ENCODE measurements at regions not wholly inside any gene's neighbourhood (a gene's known extent, or its start where the extent isn't known, plus 50 kb on each side); places are given as distances from the start of the nearest gene placed in this dataset.

DNA sequence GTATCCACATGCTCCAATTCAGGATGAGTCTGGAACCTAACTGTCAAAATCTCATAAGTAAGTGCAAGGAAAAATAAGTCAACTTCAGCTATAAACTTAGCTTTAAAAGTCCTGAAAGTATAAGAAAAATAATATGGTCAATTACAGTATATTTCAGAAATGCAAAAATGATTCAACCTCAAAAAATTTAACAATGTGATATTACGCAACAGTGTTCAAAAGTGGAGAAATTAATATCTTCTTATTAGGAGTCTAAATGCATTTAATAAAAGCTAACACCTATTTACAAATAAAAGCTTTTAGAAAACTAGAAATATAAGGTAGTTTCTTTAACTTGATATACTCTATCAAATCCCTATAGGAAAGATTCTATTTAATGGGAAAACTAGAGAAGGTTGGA lies 111.2 kb upstream of the OPRM1 start:
- Mint-ChIP-seq H3K27me3 (ENCODE audit: unreplicated experiment) (no peaks in the 10 kb centered on the region), H3K9me3 (ENCODE audit: unreplicated experiment) (no peaks in the 10 kb centered on the region), H3K36me3 (ENCODE audit: unreplicated experiment) (no peaks in the 10 kb centered on the region), H3K27ac (ENCODE audit: unreplicated experiment) (no peak overlapping the region), H3K4me3 (ENCODE audit: unreplicated experiment) (no peak overlapping the region), H3K4me1 (ENCODE audit: low read depth, unreplicated experiment) (no peaks in the 10 kb centered on the region)
- TF ChIP-seq, protein P1, sequence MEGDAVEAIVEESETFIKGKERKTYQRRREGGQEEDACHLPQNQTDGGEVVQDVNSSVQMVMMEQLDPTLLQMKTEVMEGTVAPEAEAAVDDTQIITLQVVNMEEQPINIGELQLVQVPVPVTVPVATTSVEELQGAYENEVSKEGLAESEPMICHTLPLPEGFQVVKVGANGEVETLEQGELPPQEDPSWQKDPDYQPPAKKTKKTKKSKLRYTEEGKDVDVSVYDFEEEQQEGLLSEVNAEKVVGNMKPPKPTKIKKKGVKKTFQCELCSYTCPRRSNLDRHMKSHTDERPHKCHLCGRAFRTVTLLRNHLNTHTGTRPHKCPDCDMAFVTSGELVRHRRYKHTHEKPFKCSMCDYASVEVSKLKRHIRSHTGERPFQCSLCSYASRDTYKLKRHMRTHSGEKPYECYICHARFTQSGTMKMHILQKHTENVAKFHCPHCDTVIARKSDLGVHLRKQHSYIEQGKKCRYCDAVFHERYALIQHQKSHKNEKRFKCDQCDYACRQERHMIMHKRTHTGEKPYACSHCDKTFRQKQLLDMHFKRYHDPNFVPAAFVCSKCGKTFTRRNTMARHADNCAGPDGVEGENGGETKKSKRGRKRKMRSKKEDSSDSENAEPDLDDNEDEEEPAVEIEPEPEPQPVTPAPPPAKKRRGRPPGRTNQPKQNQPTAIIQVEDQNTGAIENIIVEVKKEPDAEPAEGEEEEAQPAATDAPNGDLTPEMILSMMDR (IDR thresholded peaks at IDR 0.05; ENCODE audit: partially characterized antibody, unreplicated experiment) = no peak
- DNase-seq = no peak

DNA sequence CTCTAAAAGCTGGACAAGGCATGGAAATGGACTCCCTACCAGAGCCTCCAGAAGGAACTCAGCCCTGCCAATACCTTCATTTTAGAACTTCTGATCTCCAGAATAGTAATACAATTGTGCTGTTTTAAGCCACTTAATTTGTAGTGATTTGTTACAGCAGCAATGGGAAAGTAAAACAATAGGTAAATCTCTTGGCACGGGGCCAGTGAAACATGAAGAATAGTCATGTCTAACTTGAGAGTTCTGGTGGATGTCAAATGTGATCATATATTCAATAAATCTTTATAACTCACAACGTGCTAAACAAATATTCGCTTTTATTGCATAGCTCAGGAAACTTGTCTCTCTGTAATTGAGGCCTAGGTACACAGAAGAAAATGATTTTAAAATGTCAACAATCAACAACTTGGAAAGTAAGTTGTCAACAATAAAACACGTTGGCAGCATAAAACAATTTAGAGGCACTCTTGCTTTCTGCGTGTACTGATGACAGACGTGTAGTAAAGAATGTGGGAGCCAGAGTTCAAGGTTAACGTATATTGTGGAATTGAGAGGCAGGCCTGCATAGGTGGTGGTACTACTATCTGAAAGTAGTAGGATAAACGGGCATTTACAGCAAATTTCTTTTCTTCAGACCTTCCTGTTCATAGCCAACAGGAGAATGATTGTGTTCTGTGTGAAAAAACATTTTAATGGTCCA lies 140.5 kb upstream of the OPRM1 start:
- TF ChIP-seq, protein P1 (IDR thresholded peaks at IDR 0.05; ENCODE audit: partially characterized antibody, unreplicated experiment) = no peak

GRCh38 chr6:153882411-153882810 lies 156.6 kb upstream of the OPRM1 start:
- H3K27ac Mint-ChIP-seq (ENCODE audit: unreplicated experiment) = no peak overlapping the region
- no peak overlapping the region for H3K4me3 Mint-ChIP-seq (ENCODE audit: unreplicated experiment)
- TF ChIP-seq, protein P1 (IDR thresholded peaks at IDR 0.05; ENCODE audit: partially characterized antibody, unreplicated experiment) = no peak
- no peaks in the 10 kb centered on the region for H3K4me1 Mint-ChIP-seq (ENCODE audit: low read depth, unreplicated experiment)
- H3K36me3 Mint-ChIP-seq (ENCODE audit: unreplicated experiment) = peaks cover 4% of the 10 kb centered on the region
- no peaks in the 10 kb centered on the region for H3K27me3 Mint-ChIP-seq (ENCODE audit: unreplicated experiment)
- H3K9me3 Mint-ChIP-seq (ENCODE audit: unreplicated experiment) = peaks cover 1% of the 10 kb centered on the region
- no peak for DNase-seq

More for the DNA sequence above, 140.5 kb upstream of the OPRM1 start:
- Mint-ChIP-seq H3K4me3 (ENCODE audit: unreplicated experiment) (no peak overlapping the region), H3K4me1 (ENCODE audit: low read depth, unreplicated experiment) (no peaks in the 10 kb centered on the region), H3K27ac (ENCODE audit: unreplicated experiment) (no peak overlapping the region), H3K9me3 (ENCODE audit: unreplicated experiment) (no peaks in the 10 kb centered on the region), H3K27me3 (ENCODE audit: unreplicated experiment) (no peaks in the 10 kb centered on the region), H3K36me3 (ENCODE audit: unreplicated experiment) (no peaks in the 10 kb centered on the region)
- DNase-seq = no peak

GRCh38 chr6:153873541-153873940 lies 165.5 kb upstream of the OPRM1 start:
- no peak overlapping the region for H3K4me3 Mint-ChIP-seq (ENCODE audit: unreplicated experiment)
- TF ChIP-seq, protein P1 (IDR thresholded peaks at IDR 0.05; ENCODE audit: partially characterized antibody, unreplicated experiment) = no peak
- no peaks in the 10 kb centered on the region for H3K27me3 Mint-ChIP-seq (ENCODE audit: unreplicated experiment)
- DNase-seq = no peak
- H3K36me3 Mint-ChIP-seq (ENCODE audit: unreplicated experiment) = no peaks in the 10 kb centered on the region
- no peaks in the 10 kb centered on the region for H3K9me3 Mint-ChIP-seq (ENCODE audit: unreplicated experiment)
- no peak overlapping the region for H3K27ac Mint-ChIP-seq (ENCODE audit: unreplicated experiment)
- no peaks in the 10 kb centered on the region for H3K4me1 Mint-ChIP-seq (ENCODE audit: low read depth, unreplicated experiment)

GRCh38 chr6:153872946-153873345 lies 166.1 kb upstream of the OPRM1 start:
- H3K36me3 Mint-ChIP-seq (ENCODE audit: unreplicated experiment) = no peaks in the 10 kb centered on the region
- H3K4me3 Mint-ChIP-seq (ENCODE audit: unreplicated experiment) = no peak overlapping the region
- H3K27ac Mint-ChIP-seq (ENCODE audit: unreplicated experiment) = no peak overlapping the region

More at GRCh38 chr6:153872946-153873345, 166.1 kb upstream of the OPRM1 start:
- DNase-seq = no peak
- Mint-ChIP-seq H3K9me3 (ENCODE audit: unreplicated experiment) (no peaks in the 10 kb centered on the region), H3K27me3 (ENCODE audit: unreplicated experiment) (no peaks in the 10 kb centered on the region), H3K4me1 (ENCODE audit: low read depth, unreplicated experiment) (no peaks in the 10 kb centered on the region)
- TF ChIP-seq, protein P1 (IDR thresholded peaks at IDR 0.05; ENCODE audit: partially characterized antibody, unreplicated experiment) = no peak
